Kidney epithelial cell (primary cell): ENCODE measurements at regions not wholly inside any gene's neighbourhood (a gene's known extent, or its start where the extent isn't known, plus 50 kb on each side); places are given as distances from the start of the nearest gene placed in this dataset.

Experiments used
- DNase-seq: peaks from one replicate; pipeline ENCODE4 v3.0.0-alpha.2; 2010; ENCODE audit warnings: low read depth
- H3K27me3 ChIP-seq: 2 replicates; pipeline ENCODE4 v1.6.0; 2011; ENCODE audit warnings: low read length; ENCODE audit not compliant: control insufficient read depth, insufficient read depth
- H3K36me3 ChIP-seq: 2 replicates; pipeline ENCODE4 v1.5.1; 2011; ENCODE audit warnings: low read length; ENCODE audit not compliant: control insufficient read depth, insufficient read depth
- H3K4me3 ChIP-seq: 2 replicates; pipeline ENCODE4 v1.5.1; 2011; ENCODE audit warnings: low read depth, mild to moderate bottlenecking, control low read depth, low read length
- CTCF ChIP-seq: IDR thresholded peaks from 2 replicates; pipeline ENCODE4 v1.5.1; 2011; ENCODE audit warnings: mild to moderate bottlenecking, moderate library complexity, low read length, control low read depth, inconsistent platforms; ENCODE audit not compliant: insufficient read depth, poor library complexity, severe bottlenecking

- no peak for TF ChIP-seq CTCF
- Histone ChIP-seq H3K4me3 (no peak overlapping the region), H3K36me3 (no peaks in the 10 kb centered on the region), H3K27me3 (no peaks in the 10 kb centered on the region)
- no peak for DNase-seq
Measured at GRCh38 chr7:156050636-156051569, 238.6 kb upstream of the SHH start.

GRCh38 chr7:156049366-156049765, 237.1 kb upstream of the SHH start:
- no peak for DNase-seq
- Histone ChIP-seq H3K36me3 (no peaks in the 10 kb centered on the region), H3K27me3 (peaks cover 2% of the 10 kb centered on the region), H3K4me3 (no peak overlapping the region)
- no peak for TF ChIP-seq CTCF

- no peaks in the 10 kb centered on the region for H3K36me3 ChIP-seq
- no peak for TF ChIP-seq CTCF
- DNase-seq, result no peak
- no peak overlapping the region for H3K4me3 ChIP-seq
- peaks cover 5% of the 10 kb centered on the region for H3K27me3 ChIP-seq
Measured at GRCh38 chr7:156046031-156046560, 233.8 kb upstream of the SHH start.

- DNase-seq, result no peak
- peaks cover 8% of the 10 kb centered on the region for H3K27me3 ChIP-seq
- H3K36me3 ChIP-seq, result no peaks in the 10 kb centered on the region
- TF ChIP-seq CTCF, result no peak
- H3K4me3 ChIP-seq, result no peak overlapping the region
Measured at GRCh38 chr7:156043416-156044178, 231.3 kb upstream of the SHH start.

- TF ChIP-seq CTCF, result no peak
- H3K36me3 ChIP-seq, result no peaks in the 10 kb centered on the region
- DNase-seq, result no peak
- H3K27me3 ChIP-seq, result peaks cover 8% of the 10 kb centered on the region
- H3K4me3 ChIP-seq, result no peak overlapping the region
Measured at GRCh38 chr7:156041398-156041797, 229.1 kb upstream of the SHH start.
